ENCODE measurements at regions not wholly inside any gene's neighbourhood (a gene's known extent, or its start where the extent isn't known, plus 50 kb on each side); places are given as distances from the start of the nearest gene placed in this dataset.

DNA sequence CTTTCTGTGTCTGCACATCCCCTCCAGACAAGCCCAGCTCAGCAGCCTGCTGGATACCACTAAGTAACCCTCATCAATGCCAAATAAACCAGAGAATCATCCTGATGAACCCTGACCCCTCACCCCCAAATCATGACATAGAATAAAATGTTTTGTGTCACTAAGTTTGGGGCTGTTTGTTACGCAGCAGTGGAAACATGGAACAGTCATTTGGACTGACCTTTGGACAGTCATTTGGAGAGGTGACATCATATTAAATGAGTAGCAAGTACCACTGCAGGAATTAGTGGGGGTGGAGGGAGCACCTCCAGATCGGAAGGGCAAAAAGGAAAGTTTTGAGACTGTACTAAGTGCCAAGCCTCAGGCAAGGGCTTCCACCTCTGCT is 55.6 kb upstream of the MSX1 start:
- TF ChIP-seq, protein P1, sequence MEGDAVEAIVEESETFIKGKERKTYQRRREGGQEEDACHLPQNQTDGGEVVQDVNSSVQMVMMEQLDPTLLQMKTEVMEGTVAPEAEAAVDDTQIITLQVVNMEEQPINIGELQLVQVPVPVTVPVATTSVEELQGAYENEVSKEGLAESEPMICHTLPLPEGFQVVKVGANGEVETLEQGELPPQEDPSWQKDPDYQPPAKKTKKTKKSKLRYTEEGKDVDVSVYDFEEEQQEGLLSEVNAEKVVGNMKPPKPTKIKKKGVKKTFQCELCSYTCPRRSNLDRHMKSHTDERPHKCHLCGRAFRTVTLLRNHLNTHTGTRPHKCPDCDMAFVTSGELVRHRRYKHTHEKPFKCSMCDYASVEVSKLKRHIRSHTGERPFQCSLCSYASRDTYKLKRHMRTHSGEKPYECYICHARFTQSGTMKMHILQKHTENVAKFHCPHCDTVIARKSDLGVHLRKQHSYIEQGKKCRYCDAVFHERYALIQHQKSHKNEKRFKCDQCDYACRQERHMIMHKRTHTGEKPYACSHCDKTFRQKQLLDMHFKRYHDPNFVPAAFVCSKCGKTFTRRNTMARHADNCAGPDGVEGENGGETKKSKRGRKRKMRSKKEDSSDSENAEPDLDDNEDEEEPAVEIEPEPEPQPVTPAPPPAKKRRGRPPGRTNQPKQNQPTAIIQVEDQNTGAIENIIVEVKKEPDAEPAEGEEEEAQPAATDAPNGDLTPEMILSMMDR (optimal IDR thresholded peaks at IDR 0.05 in 1 of 3, IDR thresholded peaks at IDR 0.05 in 1 of 3, conservative IDR thresholded peaks at IDR 0.05 in 1 of 3; ENCODE audit: extremely low read depth in 1 of 3, insufficient read depth in 2 of 3, low read length in 3 of 3), result no peak
- no peak for TF ChIP-seq EZH2 (IDR thresholded peaks at IDR 0.05; ENCODE audit: low read length)
